K562 (cell line): ENCODE measurements at regions not wholly inside any gene's neighbourhood (a gene's known extent, or its start where the extent isn't known, plus 50 kb on each side); places are given as distances from the start of the nearest gene placed in this dataset.

ENCODE experiments used
- ATAC-seq: fragments of 200-7000 bp; cut with Tn5 transposase; 3 replicates; pipeline ENCODE4 v1.9.1; 2020; ENCODE audit warnings: moderate library complexity
- BruUV-seq: library from RNA; stranded (reverse); fragments of 400-500 nt; replicated peaks from 2 replicates; lab custom pipeline; 2021; lab: Mats Ljungman, UMichigan
- CTCF ChIA-PET: fragments of 300-600 bp; formaldehyde crosslinking; extraction: SDS; loops from one replicate; lab custom pipeline; 2021; ENCODE audit warnings: low intra/inter-chr PET ratio; lab: Yijun Ruan, JAX
- POLR2A ChIA-PET: fragments of 300-600, 350-650 bp; sonication (Branson Sonifier 250); formaldehyde crosslinking; extraction: SDS; loops from one replicate; lab custom pipeline; 2021; ENCODE audit warnings: antibody characterized with exemption, inconsistent platforms; lab: Yijun Ruan, JAX
- DNase-seq, 4 experiments: peaks; one replicate each; pipeline versions ENCODE4 v3.0.0 to v3.0.0-alpha.2; 2011 to 2018; ENCODE audit warnings: low spot score in 3 of 4, mixed read lengths in 3 of 4; ENCODE audit errors: extremely low read depth in 1 of 4
- FAIRE-seq: peaks from 2 replicates; lab custom pipeline; 2011; peaks lifted over from hg19 to GRCh38; lab: Jason Lieb, UNC
- H2AFZ ChIP-seq: 2 replicates; pipeline ENCODE4 v1.6.0; 2011; ENCODE audit warnings: low read depth, low read length, control low read depth, inconsistent platforms
- H3K27ac ChIP-seq: fragments of 200-600 bp; 3 replicates; pipeline ENCODE4 v1.8.0; 2011; ENCODE audit warnings: low read depth, mild to moderate bottlenecking, control low read depth, inconsistent platforms, low read length, moderate library complexity, mixed read lengths; ENCODE audit errors: extremely low read depth
- H3K27me3 ChIP-seq, 2 experiments: fragments of 300-600 bp in 1 of 2; 2 replicates in 1 of 2; 3 replicates in 1 of 2; pipeline versions ENCODE4 v1.6.0 to v1.8.0; 2011; ENCODE audit warnings: inconsistent platforms in 2 of 2, low read length in 2 of 2, mild to moderate bottlenecking in 1 of 2, mixed read lengths in 1 of 2, moderate library complexity in 1 of 2; ENCODE audit not compliant: control insufficient read depth in 2 of 2, insufficient read depth in 2 of 2
- H3K36me3 ChIP-seq: fragments of 300-600 bp; 3 replicates; pipeline ENCODE4 v1.8.0; 2011; ENCODE audit warnings: mild to moderate bottlenecking, low read length, inconsistent platforms; ENCODE audit not compliant: control insufficient read depth, insufficient read depth
- H3K4me1 ChIP-seq, 2 experiments: fragments of 200-600 bp in 1 of 2; replicated peaks in 1 of 2; 2 replicates in 1 of 2; 3 replicates in 1 of 2; pipeline versions ENCODE4 v1.5.1 to v1.8.0; 2011; ENCODE audit warnings: inconsistent platforms in 2 of 2, low read length in 2 of 2, mild to moderate bottlenecking in 1 of 2, mixed read lengths in 1 of 2, moderate library complexity in 1 of 2; ENCODE audit not compliant: control insufficient read depth in 2 of 2, insufficient read depth in 2 of 2
- H3K4me2 ChIP-seq: 2 replicates; pipeline ENCODE4 v1.6.1; 2011; ENCODE audit warnings: low read length, control low read depth, inconsistent platforms, mixed read lengths; ENCODE audit not compliant: insufficient read depth
- H3K4me3 ChIP-seq: fragments of 200-600 bp; sonication (generic), shearing (Covaris generic); 2 replicates; pipeline ENCODE4 v1.5.1; 2016; ENCODE audit warnings: control low read depth, inconsistent platforms
- H3K79me2 ChIP-seq: fragments of 200-600 bp; 3 replicates; pipeline ENCODE4 v1.8.0; 2011; ENCODE audit warnings: low read length, inconsistent platforms; ENCODE audit not compliant: control insufficient read depth, insufficient read depth
- H3K9ac ChIP-seq, 2 experiments: 2 replicates each; pipeline versions ENCODE4 v1.6.0 to v1.6.1; 2011; ENCODE audit warnings: low read depth in 2 of 2, low read length in 2 of 2, control low read depth in 1 of 2, inconsistent platforms in 1 of 2, mild to moderate bottlenecking in 1 of 2, mixed read lengths in 1 of 2; ENCODE audit not compliant: insufficient read depth in 1 of 2
- H3K9me1 ChIP-seq: one replicate; pipeline ENCODE4 v1.6.0; 2011; ENCODE audit warnings: inconsistent platforms, mild to moderate bottlenecking, low read length, moderate library complexity; ENCODE audit not compliant: control insufficient read depth, insufficient read depth
- H3K9me3 ChIP-seq: replicated peaks from 2 replicates; pipeline ENCODE4 v1.5.1; 2011; ENCODE audit warnings: low read depth, low read length, inconsistent platforms; ENCODE audit not compliant: control insufficient read depth, insufficient read depth
- H4K20me1 ChIP-seq: replicated peaks from 2 replicates; pipeline ENCODE4 v1.6.1; 2011; ENCODE audit warnings: low read length, inconsistent platforms, mixed read lengths; ENCODE audit not compliant: control insufficient read depth, insufficient read depth
- CBX5 ChIP-seq: IDR thresholded peaks from 2 replicates; pipeline ENCODE4 v1.6.1; 2014; ENCODE audit warnings: low read depth, borderline replicate concordance
- EP400 ChIP-seq: fragments of 450-650 bp; IDR thresholded peaks from 2 replicates; pipeline ENCODE4 v1.6.1; 2017; ENCODE audit warnings: antibody characterized with exemption, mild to moderate bottlenecking, moderate library complexity
- KLF6 ChIP-seq: fragments of 250-450 bp; sonication (Bioruptor Pico); IDR thresholded peaks from 2 replicates; pipeline ENCODE4 v1.4.0; 2020; ENCODE audit warnings: mild to moderate bottlenecking, moderate library complexity, borderline replicate concordance
- RAD21 ChIP-seq, 2 experiments: fragments of 250-450 bp in 1 of 2; fragments of 450-650 bp in 1 of 2; sonication (Bioruptor Pico) in 1 of 2; formaldehyde crosslinking in 1 of 2; IDR thresholded peaks in 1 of 2; conservative IDR thresholded peaks in 1 of 2; 2 replicates each; pipeline versions ENCODE4 v1.4.0 to v1.8.0; 2020 to 2022; ENCODE audit warnings: mild to moderate bottlenecking in 2 of 2, moderate library complexity in 1 of 2
- RB1 ChIP-seq: fragments of 450-650 bp; IDR thresholded peaks from 2 replicates; pipeline ENCODE4 v1.6.1; 2017; ENCODE audit warnings: low read depth, mild to moderate bottlenecking
- TARDBP ChIP-seq: fragments of 450-650 bp; IDR thresholded peaks from 2 replicates; pipeline ENCODE4 v1.6.1; 2016
- WGBS: fragments of 100-300 bp; shearing (Covaris generic); methylation state at CpG from one replicate; pipeline ENCODE4 v1.1.6; 2016; ENCODE audit warnings: low coverage, mixed read lengths; ENCODE audit not compliant: insufficient coverage; ENCODE audit errors: missing lambda C conversion rate; 5-methylcytosine and 5-hydroxymethylcytosine counted together
- in situ Hi-C: fragments of 300-500 bp; cut with MboI; formaldehyde crosslinking; loops from 4 replicates; pipeline ENCODE4 v1.15.0; 2018; ENCODE audit warnings: inconsistent platforms, mixed read lengths
- intact Hi-C: fragments of 100-400 bp; cut with micrococcal nuclease; formaldehyde crosslinking; loops from 2 replicates; pipeline ENCODE4 v1.14.2; 2022
- TF ChIP-seq, protein P1 (sequence below): IDR thresholded peaks from 2 replicates; pipeline ENCODE4 v1.6.1; 2016; ENCODE audit warnings: missing genetic modification characterization, missing compliant biosample characterization

- no TSS peak for BruUV-seq
Observed at GRCh38 chr2:59827677-59828076, 725.8 kb downstream of the BCL11A start.

DNA sequence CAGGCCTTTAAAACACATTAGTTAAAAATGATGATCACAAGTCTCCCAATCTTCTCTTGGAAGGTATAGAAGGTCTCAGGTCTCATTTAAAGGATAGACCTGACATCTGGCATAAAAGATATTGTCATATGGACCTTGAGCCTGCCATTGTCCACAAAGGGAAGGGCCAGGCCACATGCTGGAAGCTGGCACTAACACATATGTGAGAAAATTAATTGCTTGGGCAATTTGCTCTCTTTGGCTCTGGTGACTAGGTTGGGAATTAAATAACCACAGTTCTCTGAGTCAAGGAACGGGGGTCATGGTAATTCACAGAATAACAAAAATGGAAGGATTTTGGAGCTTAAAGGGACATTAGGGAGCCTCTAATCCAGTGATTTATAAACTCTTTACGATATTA is 727.3 kb downstream of the BCL11A start:
- H3K27ac ChIP-seq: no peak overlapping the region
- TF ChIP-seq RB1 (no peak), EP400 (no peak)
- TF ChIP-seq, protein P1, sequence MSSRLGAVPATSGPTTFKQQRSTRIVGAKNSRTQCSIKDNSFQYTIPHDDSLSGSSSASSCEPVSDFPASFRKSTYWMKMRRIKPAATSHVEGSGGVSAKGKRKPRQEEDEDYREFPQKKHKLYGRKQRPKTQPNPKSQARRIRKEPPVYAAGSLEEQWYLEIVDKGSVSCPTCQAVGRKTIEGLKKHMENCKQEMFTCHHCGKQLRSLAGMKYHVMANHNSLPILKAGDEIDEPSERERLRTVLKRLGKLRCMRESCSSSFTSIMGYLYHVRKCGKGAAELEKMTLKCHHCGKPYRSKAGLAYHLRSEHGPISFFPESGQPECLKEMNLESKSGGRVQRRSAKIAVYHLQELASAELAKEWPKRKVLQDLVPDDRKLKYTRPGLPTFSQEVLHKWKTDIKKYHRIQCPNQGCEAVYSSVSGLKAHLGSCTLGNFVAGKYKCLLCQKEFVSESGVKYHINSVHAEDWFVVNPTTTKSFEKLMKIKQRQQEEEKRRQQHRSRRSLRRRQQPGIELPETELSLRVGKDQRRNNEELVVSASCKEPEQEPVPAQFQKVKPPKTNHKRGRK (tag): no peak
- intact Hi-C loops: no loop called here
- no peaks in the 10 kb centered on the region for H3K9me1 ChIP-seq
- 0% methylated on average over 2 of the region's 2 CpGs for WGBS
- H3K4me1 ChIP-seq: no peaks in the 10 kb centered on the region
- H3K9me3 ChIP-seq: no peaks in the 10 kb centered on the region
- ATAC-seq (no peak), DNase-seq (no peak), FAIRE-seq (no peak)
- H4K20me1 ChIP-seq: no peaks in the 10 kb centered on the region
- no peaks in the 10 kb centered on the region for H3K27me3 ChIP-seq
- H2AFZ ChIP-seq: no peak overlapping the region
- no peak overlapping the region for H3K4me3 ChIP-seq
- no peak overlapping the region for H3K9ac ChIP-seq
- in situ Hi-C loops: no loop called here
- ChIA-PET CTCF (no interaction called here), POLR2A (interaction anchor here (0.7 kb wide), 1 partner anchor 133 kb away, joined by 3 read pairs; no protein-coding TSS in a partner anchor)
- no TSS peak for BruUV-seq
- no peaks in the 10 kb centered on the region for H3K36me3 ChIP-seq
- no peaks in the 10 kb centered on the region for H3K79me2 ChIP-seq
- no peak overlapping the region for H3K4me2 ChIP-seq

More at GRCh38 chr2:59827677-59828076, 725.8 kb downstream of the BCL11A start:
- H3K36me3 ChIP-seq: no peaks in the 10 kb centered on the region
- ChIA-PET CTCF (no interaction called here), POLR2A (no interaction called here)
- FAIRE-seq (no peak), ATAC-seq (no peak), DNase-seq (no peak)
- H3K4me2 ChIP-seq: no peak overlapping the region
- H3K4me3 ChIP-seq: no peak overlapping the region
- H3K4me1 ChIP-seq: no peaks in the 10 kb centered on the region
- in situ Hi-C loops: no loop called here
- no peak overlapping the region for H3K9ac ChIP-seq
- H3K27ac ChIP-seq: no peak overlapping the region
- 2% methylated on average over 5 of the region's 5 CpGs for WGBS
- no peak overlapping the region for H2AFZ ChIP-seq
- H3K79me2 ChIP-seq: no peaks in the 10 kb centered on the region
- H3K27me3 ChIP-seq: no peaks in the 10 kb centered on the region
- intact Hi-C loops: no loop called here
- H3K9me3 ChIP-seq: no peaks in the 10 kb centered on the region
- no peaks in the 10 kb centered on the region for H3K9me1 ChIP-seq
- TF ChIP-seq CBX5: no peak
- no peak for TF ChIP-seq TARDBP
- no peak for TF ChIP-seq RAD21 (CRISPR knock-in tag; conservative IDR thresholded peaks at IDR 0.05 in 1 of 2, IDR thresholded peaks at IDR 0.05 in 1 of 2)
- TF ChIP-seq KLF6 (CRISPR knock-in tag): no peak
- H4K20me1 ChIP-seq: no peaks in the 10 kb centered on the region
